Cardiac septum (tissue), 1 donor: ENCODE measurements at regions not wholly inside any gene's neighbourhood (a gene's known extent, or its start where the extent isn't known, plus 50 kb on each side); places are given as distances from the start of the nearest gene placed in this dataset.
"Not testable (repeated sequence)": the region's sequence is repeated elsewhere in the genome, so short reads cannot be mapped to it uniquely, and the experiment has no call there.

Experiments
- DNase-seq: peaks from one replicate; pipeline ENCODE4 v3.0.0-alpha.2; 2020; ENCODE audit warnings: low spot score
- intact Hi-C: fragments of 100-400 bp; cut with DNase I; formaldehyde crosslinking; loops from one replicate; pipeline ENCODE4 v1.14.0; 2022
- donor health status: DM: no; HTN: no; CAD: no.

DNA sequence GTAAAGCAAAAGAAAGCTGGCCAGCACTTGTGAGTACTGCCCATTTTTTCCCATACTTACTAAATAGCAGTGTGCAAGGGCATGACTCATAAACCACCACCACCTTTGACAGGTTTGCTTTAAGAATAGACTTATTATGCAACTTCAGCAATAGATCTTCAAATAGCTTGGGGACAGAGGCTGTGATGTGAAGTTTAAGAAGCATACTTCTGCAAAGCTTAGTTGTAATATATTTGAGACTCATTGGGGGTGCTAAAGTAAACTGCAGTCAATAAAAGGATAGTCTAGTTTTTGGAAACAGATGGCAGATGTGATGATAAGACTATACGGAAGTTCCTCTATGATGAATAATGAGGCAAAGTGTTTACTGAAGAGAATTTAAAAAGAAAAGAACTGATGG lies 210.0 kb downstream of the PLA2G4A start:
- intact Hi-C loops = no loop called here
- DNase-seq = no peak

DNA sequence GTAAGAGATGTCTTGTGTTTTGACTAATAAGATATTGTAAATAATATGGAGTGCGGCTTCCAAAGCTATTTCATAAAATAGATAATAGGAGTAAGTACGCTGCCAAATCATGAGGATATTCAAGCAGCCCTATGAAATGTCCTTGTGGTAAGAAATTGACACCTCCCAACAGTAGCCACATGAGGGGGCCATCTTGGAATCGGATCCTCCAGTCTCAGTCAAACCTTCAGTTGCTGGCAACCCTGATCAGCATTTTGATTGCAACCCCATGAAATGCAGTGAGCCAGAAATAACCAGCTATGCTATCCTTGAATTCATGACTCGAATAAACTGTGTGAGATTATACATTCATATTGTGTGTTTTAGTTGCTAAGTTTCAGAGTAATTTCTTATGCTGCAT lies 212.4 kb downstream of the PLA2G4A start:
- DNase-seq = no peak
- intact Hi-C loops = no loop called here

GRCh38 chr1:187042538-187042937 lies 213.8 kb downstream of the PLA2G4A start:
- intact Hi-C loops = no loop called here
- DNase-seq = no peak

GRCh38 chr1:187043433-187043832 lies 214.7 kb downstream of the PLA2G4A start:
- DNase-seq, intact Hi-C loops: not testable (repeated sequence)

DNA sequence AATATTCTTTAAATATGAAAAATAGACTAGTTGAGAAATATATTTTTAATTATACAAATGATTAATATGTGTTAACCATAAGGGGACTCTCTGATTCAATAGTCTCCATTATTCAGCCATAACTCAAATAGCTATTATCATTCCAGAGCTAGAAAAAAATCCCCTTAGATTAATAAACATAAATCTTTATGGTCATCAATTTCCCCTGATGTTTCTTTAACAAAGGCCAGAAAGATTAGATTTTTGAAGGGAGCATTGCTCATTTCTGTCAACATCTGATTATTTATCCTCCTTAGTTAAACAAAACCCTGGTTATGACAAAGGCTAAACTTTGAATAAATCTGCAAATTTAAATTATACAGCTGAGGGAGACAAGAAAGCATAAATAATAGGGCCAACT lies 215.7 kb downstream of the PLA2G4A start:
- intact Hi-C loops = no loop called here
- no peak for DNase-seq

DNA sequence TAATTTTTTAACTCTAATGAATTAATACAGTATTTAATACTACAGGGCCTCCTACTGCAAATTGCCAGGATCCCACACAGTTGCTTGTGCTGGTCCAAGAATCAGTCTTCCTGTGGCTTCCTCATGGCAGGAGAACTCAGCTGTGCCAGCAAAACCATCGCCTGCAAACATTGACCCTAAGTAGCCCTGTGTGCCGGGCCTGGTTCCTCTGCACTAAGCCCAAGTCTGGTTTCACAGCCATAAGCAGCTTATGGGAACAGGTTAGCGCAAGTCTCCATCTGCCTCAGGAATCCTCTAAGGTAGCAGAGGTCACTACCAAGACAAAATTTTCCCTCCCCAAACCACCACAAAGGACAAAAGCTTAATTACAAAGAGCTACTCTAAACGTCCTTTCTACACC lies 216.6 kb downstream of the PLA2G4A start:
- intact Hi-C loops = no loop called here
- DNase-seq = no peak

DNA sequence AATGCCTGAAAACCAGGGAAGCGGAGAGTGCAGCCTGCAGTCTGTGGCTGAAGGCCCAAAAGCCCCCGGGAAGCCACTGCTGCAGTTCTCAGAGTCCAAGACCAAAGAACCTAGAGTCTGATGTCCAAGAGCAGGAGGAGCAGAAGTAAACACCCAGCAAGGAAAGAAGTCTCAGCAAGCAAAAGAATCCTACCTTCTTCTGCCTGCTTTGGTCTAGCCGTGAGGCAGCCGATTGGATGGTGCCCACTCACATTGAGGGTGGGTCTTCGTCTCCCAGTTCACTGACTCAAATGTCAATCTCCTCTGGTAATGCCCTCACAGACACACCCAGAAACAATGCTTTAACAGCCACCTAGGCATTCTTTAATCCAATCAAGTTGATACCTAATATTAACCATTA lies 217.5 kb downstream of the PLA2G4A start:
- intact Hi-C loops = no loop called here
- no peak for DNase-seq

DNA sequence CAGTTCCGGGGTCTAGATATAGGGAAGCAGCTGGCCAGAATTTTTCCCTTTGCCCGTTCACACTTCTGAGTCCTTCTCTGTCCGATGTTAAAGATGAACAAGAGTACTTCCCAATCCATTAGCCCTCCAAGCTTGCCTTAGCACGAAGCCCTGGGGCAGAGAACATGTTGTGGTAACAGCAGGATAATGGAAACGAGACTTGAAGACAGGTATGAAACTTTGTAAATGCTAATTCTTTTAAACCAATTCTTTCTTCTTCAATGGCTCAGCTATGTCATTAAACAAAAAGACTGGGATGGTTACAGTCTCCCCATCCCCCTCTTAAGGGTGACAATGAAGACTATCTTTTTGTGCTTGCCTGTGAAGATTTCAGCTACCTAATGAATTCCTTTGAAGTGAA lies 218.5 kb downstream of the PLA2G4A start:
- intact Hi-C loops = no loop called here
- no peak for DNase-seq

DNA sequence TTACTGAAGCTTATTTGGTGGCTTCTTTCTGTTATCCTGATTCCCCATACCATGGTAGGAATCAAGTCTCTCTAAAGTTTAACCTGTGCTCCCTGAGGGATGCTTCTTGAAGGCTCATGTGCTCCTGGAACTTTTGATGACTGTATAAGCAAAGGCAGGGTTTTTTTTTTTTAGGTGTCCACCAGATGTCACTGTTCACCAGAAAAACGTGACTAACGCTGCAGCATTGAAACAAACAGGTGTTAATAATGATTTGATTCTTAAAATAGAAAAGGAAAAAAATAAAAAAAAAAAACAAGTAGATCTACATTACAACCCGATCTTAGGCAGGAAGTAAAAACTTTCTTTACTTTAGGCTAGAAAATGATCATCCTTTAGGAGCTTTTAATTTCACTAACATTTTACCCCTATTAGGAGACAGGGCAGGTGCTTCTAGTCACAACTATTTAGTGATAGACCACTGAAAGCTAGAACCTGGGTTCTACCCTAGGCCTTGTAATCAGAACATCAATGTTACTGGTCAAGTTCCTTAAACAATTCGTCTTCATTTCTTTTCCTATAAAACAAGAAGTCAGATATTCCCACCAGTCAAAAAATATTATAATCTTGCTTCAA lies 223.0 kb downstream of the PLA2G4A start:
- no peak for DNase-seq
- intact Hi-C loops = no loop called here

DNA sequence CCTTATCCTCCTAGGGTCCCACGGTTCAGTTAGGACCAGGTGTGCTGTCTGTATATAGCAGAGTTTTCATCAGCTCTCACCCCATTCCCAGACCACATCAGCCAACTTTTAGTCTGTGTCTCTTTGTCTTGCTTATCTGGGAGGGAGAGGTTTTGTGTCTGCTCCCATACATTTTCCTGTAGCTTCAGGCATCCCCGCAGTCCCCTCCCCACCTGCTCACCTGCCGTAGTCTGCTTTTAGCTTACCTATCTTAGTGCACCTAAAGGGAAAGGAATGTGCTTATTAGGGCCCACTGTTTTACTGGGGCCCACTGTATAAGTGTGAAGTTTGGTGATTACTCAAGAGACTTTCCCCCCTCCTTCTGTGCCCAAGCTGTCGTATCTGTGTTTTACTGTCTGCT lies 225.1 kb downstream of the PLA2G4A start:
- intact Hi-C loops = no loop called here
- no peak for DNase-seq

- DNase-seq = no peak
These were observed 226.4 kb downstream of the PLA2G4A start for GRCh38 chr1:187054862-187055757.

GRCh38 chr1:187063271-187063670 lies 234.5 kb downstream of the PLA2G4A start:
- intact Hi-C loops = no loop called here
- DNase-seq = no peak

More at GRCh38 chr1:187054862-187055757, 226.4 kb downstream of the PLA2G4A start:
- intact Hi-C loops = no loop called here

- intact Hi-C loops = no loop called here
- no peak for DNase-seq
These were observed 238.4 kb downstream of the PLA2G4A start for GRCh38 chr1:187067160-187067559.

- intact Hi-C loops = no loop called here
- DNase-seq = no peak
These were observed 241.3 kb downstream of the PLA2G4A start for GRCh38 chr1:187070076-187070475.

GRCh38 chr1:187072262-187073034 lies 243.7 kb downstream of the PLA2G4A start:
- intact Hi-C loops, DNase-seq: not testable (repeated sequence)

DNA sequence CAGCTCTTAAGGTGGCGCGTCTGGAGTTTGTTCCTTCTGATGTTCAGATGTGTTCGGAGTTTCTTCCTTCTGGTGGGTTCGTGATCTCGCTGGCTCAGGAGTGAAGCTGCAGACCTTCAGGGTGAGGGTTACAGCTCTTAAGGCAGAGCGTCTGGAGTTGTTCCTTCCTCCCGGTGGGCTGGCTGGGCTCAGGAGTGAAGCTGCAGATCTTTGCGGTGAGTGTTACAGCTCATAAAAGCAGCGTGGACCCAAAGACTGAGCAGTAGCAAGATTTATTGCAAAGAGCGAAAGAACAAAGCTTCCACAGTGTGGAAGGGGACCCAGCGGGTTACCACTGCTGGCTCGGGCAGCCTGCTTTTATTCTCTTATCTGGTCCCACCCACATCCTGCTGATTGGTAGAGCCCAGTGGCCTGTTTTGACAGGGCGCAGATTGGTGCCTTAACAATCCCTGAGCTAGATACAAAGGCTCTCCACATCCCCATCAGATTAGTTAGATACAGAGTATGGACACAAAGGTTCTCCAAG lies 244.3 kb downstream of the PLA2G4A start:
- DNase-seq, intact Hi-C loops: not testable (repeated sequence)

DNA sequence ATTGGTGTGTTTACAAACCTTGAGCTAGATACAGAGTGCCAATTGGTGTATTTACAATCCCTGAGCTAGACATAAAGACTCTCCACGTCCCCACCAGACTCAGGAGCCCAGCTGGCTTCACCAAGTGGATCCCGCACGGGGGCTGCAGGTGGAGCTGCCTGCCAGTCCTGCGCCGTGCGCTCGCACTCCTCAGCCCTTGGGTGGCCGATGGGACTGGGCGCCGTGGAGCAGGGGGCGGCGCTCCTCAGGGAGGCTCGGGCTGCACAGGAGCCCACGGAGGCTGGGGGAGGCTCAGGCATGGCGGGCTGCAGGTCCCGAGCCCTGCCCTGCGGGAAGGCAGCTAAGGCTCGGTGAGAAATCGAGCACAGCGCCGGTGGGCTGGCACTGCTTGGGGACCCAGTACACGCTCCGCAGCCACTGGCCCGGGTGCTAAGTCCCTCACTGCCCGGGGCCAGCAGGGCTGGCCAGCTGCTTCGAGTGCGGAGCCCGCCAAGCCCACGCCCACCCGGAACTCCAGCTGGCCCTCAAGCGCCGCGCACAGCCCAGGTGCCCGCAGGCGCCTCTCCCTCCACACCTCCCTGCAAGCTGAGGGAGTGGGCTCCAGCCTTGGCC lies 245.0 kb downstream of the PLA2G4A start:
- intact Hi-C loops, DNase-seq: not testable (repeated sequence)

- intact Hi-C loops = no loop called here
- DNase-seq = no peak
These were observed 245.8 kb downstream of the PLA2G4A start for GRCh38 chr1:187074445-187075048.

DNA sequence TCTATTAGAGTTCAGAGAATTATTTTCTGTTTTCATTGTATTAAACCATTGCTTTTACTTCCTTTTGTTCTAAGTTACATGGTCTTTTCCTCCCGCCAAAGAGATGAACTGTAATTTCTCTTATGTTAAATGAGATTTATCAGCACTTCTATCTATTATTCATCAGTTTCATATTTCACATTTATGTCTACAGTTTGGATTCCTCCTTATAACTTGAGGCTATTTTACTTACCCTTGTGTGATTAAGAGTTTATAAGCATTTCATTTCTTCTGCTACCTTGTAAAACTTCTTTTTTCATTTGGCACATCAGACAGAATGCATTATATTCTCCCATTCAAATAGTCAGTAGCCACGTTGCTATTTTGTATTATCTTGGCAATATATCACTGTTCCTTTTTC lies 248.2 kb downstream of the PLA2G4A start:
- no peak for DNase-seq
- intact Hi-C loops = no loop called here
